GM12873 (cell line): ENCODE measurements at regions not wholly inside any gene's neighbourhood (a gene's known extent, or its start where the extent isn't known, plus 50 kb on each side); places are given as distances from the start of the nearest gene placed in this dataset.

Experiments
- CTCF ChIP-seq: IDR thresholded peaks from 2 replicates; pipeline ENCODE4 v1.5.1; 2012; ENCODE audit warnings: low read depth, mild to moderate bottlenecking, moderate library complexity, low read length, control low read depth; ENCODE audit not compliant: insufficient read depth; ENCODE audit errors: missing control alignments

- no peak for TF ChIP-seq CTCF
Observed at GRCh38 chr10:120970595-120971529, 119.7 kb downstream of the WDR11 start.

- no peak for TF ChIP-seq CTCF
Observed at GRCh38 chr10:120971671-120972070, 120.5 kb downstream of the WDR11 start.

GRCh38 chr10:120972259-120972658 is 121.1 kb downstream of the WDR11 start:
- TF ChIP-seq CTCF, result no peak

- no peak for TF ChIP-seq CTCF
Observed at GRCh38 chr10:120975072-120975867, 124.1 kb downstream of the WDR11 start.

GRCh38 chr10:120975868-120976225 is 124.7 kb downstream of the WDR11 start:
- TF ChIP-seq CTCF, result no peak

- no peak for TF ChIP-seq CTCF
Observed at GRCh38 chr10:120977897-120978296, 126.7 kb downstream of the WDR11 start.

- TF ChIP-seq CTCF, result no peak
Observed at GRCh38 chr10:120978589-120979252, 127.6 kb downstream of the WDR11 start.
